ENCODE measurements at regions not wholly inside any gene's neighbourhood (a gene's known extent, or its start where the extent isn't known, plus 50 kb on each side); places are given as distances from the start of the nearest gene placed in this dataset.
A peak's percentile ranks its signal among the peaks of the same experiment; 100 is the strongest.

- peaks cover 8 to 55% (median 17%) of the 10 kb centered on the region in 3 donors for H3K4me1 ChIP-seq
- H3K9me3 ChIP-seq, result no peaks in the 10 kb centered on the region
- no peak overlapping the region for H3K27ac ChIP-seq
- intact Hi-C loops (cut with DNase I), result no loop called here
- H3K4me3 ChIP-seq, result no peak overlapping the region
- no peak for DNase-seq
- WGBS, 2 donors, result 71 to 100% methylated on average over 1 of the region's 1 CpG
- no peaks in the 10 kb centered on the region for H3K36me3 ChIP-seq
- peaks cover 0 to 3% (median 0%) of the 10 kb centered on the region in 4 donors for H3K27me3 ChIP-seq
- TF ChIP-seq POLR2A (IDR thresholded peaks at IDR 0.05) (no peak), CTCF (IDR thresholded peaks at IDR 0.05) (no peak)
Measured at GRCh38 chr11:8340296-8340695, 76.6 kb upstream of the LMO1 start.

GRCh38 chr11:8339592-8340022 lies 75.9 kb upstream of the LMO1 start:
- Histone ChIP-seq H3K27ac (no peak overlapping the region), H3K4me3 (no peak overlapping the region), H3K27me3 (peaks cover 0 to 1% (median 0%) of the 10 kb centered on the region in 4 donors), H3K36me3 (no peaks in the 10 kb centered on the region), H3K9me3 (no peaks in the 10 kb centered on the region), H3K4me1 (peaks cover 8 to 62% (median 17%) of the 10 kb centered on the region in 3 donors)
- intact Hi-C loops (cut with DNase I), result no loop called here
- WGBS, 2 donors, result 60 to 65% methylated on average over 9 to 16 of the region's 25 CpGs
- no peak for DNase-seq
- TF ChIP-seq POLR2A (IDR thresholded peaks at IDR 0.05), result no peak
- no peak for TF ChIP-seq CTCF (IDR thresholded peaks at IDR 0.05)

- TF ChIP-seq POLR2A (IDR thresholded peaks at IDR 0.05), result no peak
- TF ChIP-seq CTCF (IDR thresholded peaks at IDR 0.05), result peak in 4 of 6 experiments; percentile 39 to 67 (median 49)
- Histone ChIP-seq H3K4me1 (peaks cover 3 to 63% (median 10%) of the 10 kb centered on the region in 3 donors), H3K27me3 (no peaks in the 10 kb centered on the region), H3K27ac (no peak overlapping the region), H3K4me3 (no peak overlapping the region), H3K36me3 (no peaks in the 10 kb centered on the region), H3K9me3 (no peaks in the 10 kb centered on the region)
- WGBS, 2 donors, result 10 to 83% methylated on average over 2 to 3 of the region's 8 CpGs
- no peak for DNase-seq
- intact Hi-C loops (cut with DNase I), result no loop called here
Measured at GRCh38 chr11:8338138-8338537, 74.5 kb upstream of the LMO1 start.

DNA sequence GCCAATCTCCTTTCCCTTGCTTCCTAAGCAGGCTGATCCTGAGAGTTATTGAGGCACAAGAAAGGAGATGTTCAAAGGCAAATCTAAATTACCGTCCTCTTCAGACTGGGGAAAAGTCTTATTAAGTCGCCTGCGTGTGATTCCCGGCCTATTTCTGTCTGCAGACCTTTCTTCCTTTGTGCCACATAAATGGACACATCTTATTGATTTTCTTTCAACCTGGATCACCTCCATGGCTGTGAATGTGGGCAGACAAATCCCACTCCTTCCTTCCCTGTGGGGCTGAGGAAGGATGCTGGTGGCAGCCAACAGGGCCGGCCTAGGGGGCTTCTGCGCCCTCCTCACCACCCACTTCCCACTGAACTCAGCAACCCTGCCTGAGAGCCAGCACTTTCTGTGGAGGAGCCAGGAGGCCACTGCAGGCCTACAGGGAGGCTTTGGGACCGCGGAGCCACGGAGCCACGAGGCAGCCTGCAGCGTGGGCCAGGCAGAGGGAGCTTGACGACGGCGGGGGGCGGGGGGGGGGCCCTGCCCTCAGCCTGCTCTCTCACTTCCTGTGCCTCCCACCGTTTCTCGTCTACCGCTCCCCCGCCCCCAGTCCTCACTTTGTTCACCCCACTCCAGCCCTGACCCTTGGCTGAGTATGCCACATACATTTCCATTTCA lies 73.6 kb upstream of the LMO1 start:
- intact Hi-C loops (cut with DNase I), result no loop called here
- DNase-seq, result no peak

More for the DNA sequence above, 73.6 kb upstream of the LMO1 start:
- Histone ChIP-seq H3K27me3 (no peaks in the 10 kb centered on the region), H3K4me1 (peaks cover 3 to 57% (median 9%) of the 10 kb centered on the region in 3 donors), H3K27ac (peak overlapping the region in 2 of 4 donors; percentile 22 to 36), H3K4me3 (no peak overlapping the region), H3K36me3 (no peaks in the 10 kb centered on the region), H3K9me3 (no peaks in the 10 kb centered on the region)
- 67 to 79% methylated on average over 8 to 16 of the region's 19 CpGs for WGBS, 2 donors
- TF ChIP-seq CTCF (IDR thresholded peaks at IDR 0.05), result no peak
- TF ChIP-seq POLR2A (IDR thresholded peaks at IDR 0.05), result no peak

Data from esophagus squamous epithelium (tissue), 5 donors.